ENCODE measurements at regions not wholly inside any gene's neighbourhood (a gene's known extent, or its start where the extent isn't known, plus 50 kb on each side); places are given as distances from the start of the nearest gene placed in this dataset.

GRCh38 chr4:44817930-44818329 lies 91.6 kb upstream of the GNPDA2 start:
- intact Hi-C loops (cut with DNase I): no loop called here
- H3K27ac ChIP-seq: no peak overlapping the region

GRCh38 chr4:44806071-44806470 lies 79.7 kb upstream of the GNPDA2 start:
- 36% methylated on average over 2 of the region's 2 CpGs for WGBS (ENCODE audit: insufficient coverage, low coverage, low lambda C conversion rate, missing lambda C conversion rate)
- Histone ChIP-seq H3K4me3 (no peak overlapping the region), H3K36me3 (no peaks in the 10 kb centered on the region), H3K9me3 (no peaks in the 10 kb centered on the region), H3K27ac (no peak overlapping the region), H3K27me3 (no peaks in the 10 kb centered on the region), H3K4me1 (no peaks in the 10 kb centered on the region)
- no peak for TF ChIP-seq POLR2A (IDR thresholded peaks at IDR 0.05)
- TF ChIP-seq, protein P1, sequence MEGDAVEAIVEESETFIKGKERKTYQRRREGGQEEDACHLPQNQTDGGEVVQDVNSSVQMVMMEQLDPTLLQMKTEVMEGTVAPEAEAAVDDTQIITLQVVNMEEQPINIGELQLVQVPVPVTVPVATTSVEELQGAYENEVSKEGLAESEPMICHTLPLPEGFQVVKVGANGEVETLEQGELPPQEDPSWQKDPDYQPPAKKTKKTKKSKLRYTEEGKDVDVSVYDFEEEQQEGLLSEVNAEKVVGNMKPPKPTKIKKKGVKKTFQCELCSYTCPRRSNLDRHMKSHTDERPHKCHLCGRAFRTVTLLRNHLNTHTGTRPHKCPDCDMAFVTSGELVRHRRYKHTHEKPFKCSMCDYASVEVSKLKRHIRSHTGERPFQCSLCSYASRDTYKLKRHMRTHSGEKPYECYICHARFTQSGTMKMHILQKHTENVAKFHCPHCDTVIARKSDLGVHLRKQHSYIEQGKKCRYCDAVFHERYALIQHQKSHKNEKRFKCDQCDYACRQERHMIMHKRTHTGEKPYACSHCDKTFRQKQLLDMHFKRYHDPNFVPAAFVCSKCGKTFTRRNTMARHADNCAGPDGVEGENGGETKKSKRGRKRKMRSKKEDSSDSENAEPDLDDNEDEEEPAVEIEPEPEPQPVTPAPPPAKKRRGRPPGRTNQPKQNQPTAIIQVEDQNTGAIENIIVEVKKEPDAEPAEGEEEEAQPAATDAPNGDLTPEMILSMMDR (IDR thresholded peaks at IDR 0.05): no peak
- DNase-seq (no peak), ATAC-seq (no peak)
- intact Hi-C loops (cut with DNase I): no loop called here

More at GRCh38 chr4:44817930-44818329, 91.6 kb upstream of the GNPDA2 start:
- Histone ChIP-seq H3K4me3 (no peak overlapping the region), H3K27me3 (no peaks in the 10 kb centered on the region), H3K36me3 (no peaks in the 10 kb centered on the region), H3K4me1 (no peaks in the 10 kb centered on the region), H3K9me3 (no peaks in the 10 kb centered on the region)
- DNase-seq: no peak
- TF ChIP-seq, protein P1 (IDR thresholded peaks at IDR 0.05): no peak
- TF ChIP-seq POLR2A (IDR thresholded peaks at IDR 0.05): no peak
- WGBS (ENCODE audit: insufficient coverage, low coverage, low lambda C conversion rate, missing lambda C conversion rate): 41% methylated on average over 2 of the region's 2 CpGs
- no peak for ATAC-seq

GRCh38 chr4:44804301-44804700 lies 77.9 kb upstream of the GNPDA2 start:
- intact Hi-C loops (cut with DNase I): no loop called here
- Histone ChIP-seq H3K36me3 (no peaks in the 10 kb centered on the region), H3K4me1 (no peaks in the 10 kb centered on the region), H3K27me3 (no peaks in the 10 kb centered on the region), H3K9me3 (no peaks in the 10 kb centered on the region), H3K27ac (no peak overlapping the region), H3K4me3 (no peak overlapping the region)
- WGBS (ENCODE audit: insufficient coverage, low coverage, low lambda C conversion rate, missing lambda C conversion rate): 83% methylated on average over 1 of the region's 1 CpG
- TF ChIP-seq, protein P1 (IDR thresholded peaks at IDR 0.05): no peak
- no peak for TF ChIP-seq POLR2A (IDR thresholded peaks at IDR 0.05)
- ATAC-seq (no peak), DNase-seq (no peak)

GRCh38 chr4:44801384-44801783 lies 75.0 kb upstream of the GNPDA2 start:
- DNase-seq: no peak
- TF ChIP-seq POLR2A (IDR thresholded peaks at IDR 0.05): no peak
- TF ChIP-seq, protein P1 (IDR thresholded peaks at IDR 0.05): no peak
- intact Hi-C loops (cut with DNase I): no loop called here
- Histone ChIP-seq H3K4me1 (no peaks in the 10 kb centered on the region), H3K27me3 (no peaks in the 10 kb centered on the region), H3K4me3 (no peak overlapping the region), H3K9me3 (no peaks in the 10 kb centered on the region), H3K36me3 (no peaks in the 10 kb centered on the region), H3K27ac (no peak overlapping the region)
- WGBS (ENCODE audit: insufficient coverage, low coverage, low lambda C conversion rate, missing lambda C conversion rate): 67% methylated on average over 1 of the region's 1 CpG
- no peak for ATAC-seq

- no peaks in the 10 kb centered on the region for H3K4me1 ChIP-seq
- no peaks in the 10 kb centered on the region for H3K9me3 ChIP-seq
- intact Hi-C loops (cut with DNase I): no loop called here
- no peak overlapping the region for H3K4me3 ChIP-seq
- 64% methylated on average over 7 of the region's 7 CpGs for WGBS (ENCODE audit: insufficient coverage, low coverage, low lambda C conversion rate, missing lambda C conversion rate)
- ATAC-seq: no peak
- DNase-seq: no peak
- no peaks in the 10 kb centered on the region for H3K36me3 ChIP-seq
- TF ChIP-seq POLR2A (IDR thresholded peaks at IDR 0.05): no peak
- TF ChIP-seq, protein P1 (IDR thresholded peaks at IDR 0.05): no peak
- no peaks in the 10 kb centered on the region for H3K27me3 ChIP-seq
- no peak overlapping the region for H3K27ac ChIP-seq
Measured at GRCh38 chr4:44791831-44792230, 65.5 kb upstream of the GNPDA2 start.

All from right lobe of liver (tissue), 6 donors.